ENCODE measurements at regions not wholly inside any gene's neighbourhood (a gene's known extent, or its start where the extent isn't known, plus 50 kb on each side); places are given as distances from the start of the nearest gene placed in this dataset.

DNA sequence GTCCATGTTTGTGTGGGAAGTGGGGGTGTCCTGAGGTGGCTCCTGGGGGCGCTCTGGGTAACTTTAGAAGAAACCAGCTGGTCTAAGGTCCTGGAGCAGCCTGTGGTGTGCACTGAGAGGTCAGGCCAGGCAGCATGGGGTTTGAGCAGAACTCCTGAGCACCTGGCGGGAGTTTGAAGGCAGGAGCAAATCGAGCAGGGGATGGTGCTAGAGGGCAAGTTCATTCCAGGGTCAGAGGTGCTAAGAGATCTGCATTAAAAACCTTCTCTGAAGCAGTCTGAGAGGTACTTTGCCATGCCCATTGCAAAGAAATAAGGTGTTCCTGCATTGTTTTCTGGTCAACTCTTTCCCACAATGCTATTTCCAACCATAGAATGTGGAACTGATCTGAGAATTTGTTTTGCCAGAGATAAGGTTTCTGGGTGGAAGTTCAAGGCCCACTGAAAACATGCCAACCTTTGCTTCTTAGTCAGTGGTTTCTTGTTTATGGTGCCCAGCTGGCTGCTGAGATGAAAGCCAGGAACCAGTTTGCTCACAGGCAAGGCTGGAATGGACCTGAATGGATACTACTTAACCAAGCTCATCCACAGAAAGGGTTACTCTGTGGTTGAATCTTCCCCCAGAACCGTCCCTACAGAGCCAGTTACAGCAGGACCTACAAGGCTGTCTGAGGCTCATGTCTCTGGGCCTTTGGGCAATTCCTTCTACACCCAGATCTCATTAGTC, 136.3 kb upstream of the TMEM72 start:
- H3K27me3 ChIP-seq (ENCODE audit: control insufficient read depth in 1 of 2, insufficient read depth in 2 of 2, low read length in 2 of 2): peaks cover 0 to 2% of the 10 kb centered on the region in 2 donors
- H3K9me3 ChIP-seq (ENCODE audit: control insufficient read depth in 2 of 2, low read length in 2 of 2): no peaks in the 10 kb centered on the region
- no peaks in the 10 kb centered on the region for H3K36me3 ChIP-seq (ENCODE audit: control insufficient read depth in 2 of 2, insufficient read depth in 2 of 2, low read length in 2 of 2)
- no peak overlapping the region for H3K4me3 ChIP-seq (ENCODE audit: low read length in 2 of 2)
- no peak overlapping the region for H3K27ac ChIP-seq (ENCODE audit: low read length)
- H3K9ac ChIP-seq (ENCODE audit: low read length in 2 of 2): no peak overlapping the region
- H3K4me1 ChIP-seq (ENCODE audit: control insufficient read depth, insufficient read depth, low read length): peaks cover 6% of the 10 kb centered on the region

GRCh38 chr10:44775402-44775741, 135.8 kb upstream of the TMEM72 start:
- peaks cover 4% of the 10 kb centered on the region for H3K4me1 ChIP-seq (ENCODE audit: control insufficient read depth, insufficient read depth, low read length)
- H3K27ac ChIP-seq (ENCODE audit: low read length): no peak overlapping the region
- no peak overlapping the region for H3K9ac ChIP-seq (ENCODE audit: low read length in 2 of 2)
- no peaks in the 10 kb centered on the region for H3K9me3 ChIP-seq (ENCODE audit: control insufficient read depth in 2 of 2, low read length in 2 of 2)
- no peaks in the 10 kb centered on the region for H3K36me3 ChIP-seq (ENCODE audit: control insufficient read depth in 2 of 2, insufficient read depth in 2 of 2, low read length in 2 of 2)
- peaks cover 0 to 2% of the 10 kb centered on the region in 2 donors for H3K27me3 ChIP-seq (ENCODE audit: control insufficient read depth in 1 of 2, insufficient read depth in 2 of 2, low read length in 2 of 2)
- H3K4me3 ChIP-seq (ENCODE audit: low read length in 2 of 2): no peak overlapping the region

DNA sequence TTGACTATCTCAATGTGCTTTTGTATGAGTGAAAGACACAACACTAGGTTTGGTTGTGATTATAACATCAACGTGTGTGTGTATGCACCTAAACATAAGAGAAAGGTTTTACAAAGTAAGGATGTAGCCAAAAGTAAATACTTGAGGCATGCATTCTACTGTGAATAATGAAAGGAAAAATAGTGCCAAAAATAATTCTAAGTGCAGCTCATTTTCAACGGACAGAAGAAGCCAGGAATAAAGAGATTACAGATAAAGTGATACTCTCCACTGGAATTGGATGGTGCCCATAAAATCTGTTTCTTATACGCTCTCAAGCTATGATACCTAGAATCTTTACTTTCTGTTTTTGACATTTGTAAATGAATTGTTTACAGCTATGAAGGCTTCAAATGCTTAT, 135.0 kb upstream of the TMEM72 start:
- Histone ChIP-seq H3K9ac (ENCODE audit: low read length in 2 of 2) (no peak overlapping the region), H3K9me3 (ENCODE audit: control insufficient read depth in 2 of 2, low read length in 2 of 2) (no peaks in the 10 kb centered on the region), H3K27me3 (ENCODE audit: control insufficient read depth in 1 of 2, insufficient read depth in 2 of 2, low read length in 2 of 2) (peaks cover 0 to 2% of the 10 kb centered on the region in 2 donors), H3K27ac (ENCODE audit: low read length) (no peak overlapping the region), H3K4me1 (ENCODE audit: control insufficient read depth, insufficient read depth, low read length) (peaks cover 4% of the 10 kb centered on the region), H3K4me3 (ENCODE audit: low read length in 2 of 2) (no peak overlapping the region), H3K36me3 (ENCODE audit: control insufficient read depth in 2 of 2, insufficient read depth in 2 of 2, low read length in 2 of 2) (no peaks in the 10 kb centered on the region)

GRCh38 chr10:44779511-44779910, 131.6 kb upstream of the TMEM72 start:
- no peak overlapping the region for H3K4me3 ChIP-seq (ENCODE audit: low read length in 2 of 2)
- no peak overlapping the region for H3K9ac ChIP-seq (ENCODE audit: low read length in 2 of 2)
- H3K27ac ChIP-seq (ENCODE audit: low read length): no peak overlapping the region
- peaks cover 4% of the 10 kb centered on the region for H3K4me1 ChIP-seq (ENCODE audit: control insufficient read depth, insufficient read depth, low read length)
- no peaks in the 10 kb centered on the region for H3K36me3 ChIP-seq (ENCODE audit: control insufficient read depth in 2 of 2, insufficient read depth in 2 of 2, low read length in 2 of 2)
- no peaks in the 10 kb centered on the region for H3K27me3 ChIP-seq (ENCODE audit: control insufficient read depth in 1 of 2, insufficient read depth in 2 of 2, low read length in 2 of 2)
- no peaks in the 10 kb centered on the region for H3K9me3 ChIP-seq (ENCODE audit: control insufficient read depth in 2 of 2, low read length in 2 of 2)

GRCh38 chr10:44780426-44780825, 130.7 kb upstream of the TMEM72 start:
- Histone ChIP-seq H3K4me1 (ENCODE audit: control insufficient read depth, insufficient read depth, low read length) (no peaks in the 10 kb centered on the region), H3K9ac (ENCODE audit: low read length in 2 of 2) (no peak overlapping the region), H3K4me3 (ENCODE audit: low read length in 2 of 2) (no peak overlapping the region), H3K9me3 (ENCODE audit: control insufficient read depth in 2 of 2, low read length in 2 of 2) (no peaks in the 10 kb centered on the region), H3K27ac (ENCODE audit: low read length) (no peak overlapping the region), H3K27me3 (ENCODE audit: control insufficient read depth in 1 of 2, insufficient read depth in 2 of 2, low read length in 2 of 2) (no peaks in the 10 kb centered on the region), H3K36me3 (ENCODE audit: control insufficient read depth in 2 of 2, insufficient read depth in 2 of 2, low read length in 2 of 2) (no peaks in the 10 kb centered on the region)

DNA sequence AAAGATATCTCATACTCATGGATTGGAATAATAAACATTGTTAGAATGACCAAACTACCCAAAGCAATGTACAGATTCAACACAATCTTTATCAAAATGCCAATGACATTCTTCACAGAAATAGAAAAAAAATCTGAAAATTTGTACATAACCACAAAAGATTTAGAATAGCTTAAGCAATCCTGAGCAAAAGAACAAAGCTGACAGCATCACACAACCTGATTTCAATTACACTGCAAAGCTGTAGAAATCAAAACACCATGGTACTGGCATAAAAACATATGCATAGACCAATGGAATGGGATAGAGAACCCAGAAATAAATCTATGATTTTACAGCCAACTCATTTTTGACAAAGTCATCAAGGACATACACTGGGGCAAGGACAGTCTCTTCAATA, 130.0 kb upstream of the TMEM72 start:
- Histone ChIP-seq H3K9ac (ENCODE audit: low read length in 2 of 2) (no peak overlapping the region), H3K27ac (ENCODE audit: low read length) (no peak overlapping the region), H3K36me3 (ENCODE audit: control insufficient read depth in 2 of 2, insufficient read depth in 2 of 2, low read length in 2 of 2) (no peaks in the 10 kb centered on the region), H3K4me1 (ENCODE audit: control insufficient read depth, insufficient read depth, low read length) (no peaks in the 10 kb centered on the region), H3K4me3 (ENCODE audit: low read length in 2 of 2) (no peak overlapping the region), H3K9me3 (ENCODE audit: control insufficient read depth in 2 of 2, low read length in 2 of 2) (no peaks in the 10 kb centered on the region), H3K27me3 (ENCODE audit: control insufficient read depth in 1 of 2, insufficient read depth in 2 of 2, low read length in 2 of 2) (no peaks in the 10 kb centered on the region)

- peaks cover 7% of the 10 kb centered on the region for H3K4me1 ChIP-seq (ENCODE audit: control insufficient read depth, insufficient read depth, low read length)
- H3K27me3 ChIP-seq (ENCODE audit: control insufficient read depth in 1 of 2, insufficient read depth in 2 of 2, low read length in 2 of 2): no peaks in the 10 kb centered on the region
- H3K27ac ChIP-seq (ENCODE audit: low read length): no peak overlapping the region
- no peak overlapping the region for H3K4me3 ChIP-seq (ENCODE audit: low read length in 2 of 2)
- H3K9me3 ChIP-seq (ENCODE audit: control insufficient read depth in 2 of 2, low read length in 2 of 2): no peaks in the 10 kb centered on the region
- H3K9ac ChIP-seq (ENCODE audit: low read length in 2 of 2): no peak overlapping the region
- no peaks in the 10 kb centered on the region for H3K36me3 ChIP-seq (ENCODE audit: control insufficient read depth in 2 of 2, insufficient read depth in 2 of 2, low read length in 2 of 2)
These were observed 124.8 kb upstream of the TMEM72 start for GRCh38 chr10:44786286-44786850.

- no peaks in the 10 kb centered on the region for H3K27me3 ChIP-seq (ENCODE audit: control insufficient read depth in 1 of 2, insufficient read depth in 2 of 2, low read length in 2 of 2)
- H3K4me3 ChIP-seq (ENCODE audit: low read length in 2 of 2): no peak overlapping the region
- H3K9ac ChIP-seq (ENCODE audit: low read length in 2 of 2): no peak overlapping the region
- no peaks in the 10 kb centered on the region for H3K9me3 ChIP-seq (ENCODE audit: control insufficient read depth in 2 of 2, low read length in 2 of 2)
- H3K4me1 ChIP-seq (ENCODE audit: control insufficient read depth, insufficient read depth, low read length): peaks cover 10% of the 10 kb centered on the region
- no peak overlapping the region for H3K27ac ChIP-seq (ENCODE audit: low read length)
- H3K36me3 ChIP-seq (ENCODE audit: control insufficient read depth in 2 of 2, insufficient read depth in 2 of 2, low read length in 2 of 2): no peaks in the 10 kb centered on the region
These were observed 123.6 kb upstream of the TMEM72 start for GRCh38 chr10:44787480-44788075.

DNA sequence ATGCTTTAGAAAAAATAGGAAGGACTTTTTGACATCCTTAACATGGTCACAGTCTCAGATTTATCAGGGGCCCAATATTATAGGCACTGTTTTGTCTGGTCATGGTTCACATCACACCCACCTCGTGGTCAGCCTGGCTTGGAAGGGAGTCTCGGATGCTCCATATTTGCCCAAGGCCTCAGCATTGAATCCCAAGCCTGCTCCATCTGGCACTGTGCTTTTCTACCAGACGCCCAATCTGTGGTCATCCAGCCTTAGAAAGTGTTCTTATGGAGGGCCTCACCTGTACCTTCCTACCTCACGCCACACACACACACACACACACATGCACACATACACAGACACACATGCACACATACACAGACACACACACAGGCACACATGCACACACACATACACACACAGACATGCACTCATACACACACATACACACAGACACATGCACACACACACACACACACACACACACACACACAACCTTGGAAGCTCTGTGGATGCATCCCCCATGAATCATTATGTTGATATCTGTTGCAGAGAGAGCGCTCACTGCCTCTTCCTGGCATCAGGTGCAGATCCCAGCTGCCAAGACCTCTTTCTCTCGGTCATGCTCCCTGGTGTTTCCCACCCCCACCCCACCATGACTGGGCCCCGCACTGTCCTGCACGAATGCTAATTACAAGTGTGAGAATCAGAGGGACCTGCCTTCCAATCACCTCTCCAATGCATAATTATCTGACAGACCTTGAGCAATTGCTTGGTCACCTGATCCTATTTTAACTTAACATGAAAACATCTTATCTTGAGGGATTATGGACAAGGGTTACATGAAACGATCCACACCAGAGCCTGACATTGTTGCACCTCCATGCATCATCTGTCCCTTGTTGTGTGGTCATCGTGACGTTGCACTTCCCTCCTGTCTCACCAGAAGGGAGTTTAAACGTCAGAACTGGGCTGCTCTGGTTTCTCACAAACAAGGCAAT, 122.7 kb upstream of the TMEM72 start:
- H3K27me3 ChIP-seq (ENCODE audit: control insufficient read depth in 1 of 2, insufficient read depth in 2 of 2, low read length in 2 of 2): no peaks in the 10 kb centered on the region
- no peaks in the 10 kb centered on the region for H3K36me3 ChIP-seq (ENCODE audit: control insufficient read depth in 2 of 2, insufficient read depth in 2 of 2, low read length in 2 of 2)
- no peak overlapping the region for H3K27ac ChIP-seq (ENCODE audit: low read length)
- no peak overlapping the region for H3K4me3 ChIP-seq (ENCODE audit: low read length in 2 of 2)
- H3K4me1 ChIP-seq (ENCODE audit: control insufficient read depth, insufficient read depth, low read length): peaks cover 12% of the 10 kb centered on the region
- H3K9me3 ChIP-seq (ENCODE audit: control insufficient read depth in 2 of 2, low read length in 2 of 2): no peaks in the 10 kb centered on the region
- H3K9ac ChIP-seq (ENCODE audit: low read length in 2 of 2): no peak overlapping the region

DNA sequence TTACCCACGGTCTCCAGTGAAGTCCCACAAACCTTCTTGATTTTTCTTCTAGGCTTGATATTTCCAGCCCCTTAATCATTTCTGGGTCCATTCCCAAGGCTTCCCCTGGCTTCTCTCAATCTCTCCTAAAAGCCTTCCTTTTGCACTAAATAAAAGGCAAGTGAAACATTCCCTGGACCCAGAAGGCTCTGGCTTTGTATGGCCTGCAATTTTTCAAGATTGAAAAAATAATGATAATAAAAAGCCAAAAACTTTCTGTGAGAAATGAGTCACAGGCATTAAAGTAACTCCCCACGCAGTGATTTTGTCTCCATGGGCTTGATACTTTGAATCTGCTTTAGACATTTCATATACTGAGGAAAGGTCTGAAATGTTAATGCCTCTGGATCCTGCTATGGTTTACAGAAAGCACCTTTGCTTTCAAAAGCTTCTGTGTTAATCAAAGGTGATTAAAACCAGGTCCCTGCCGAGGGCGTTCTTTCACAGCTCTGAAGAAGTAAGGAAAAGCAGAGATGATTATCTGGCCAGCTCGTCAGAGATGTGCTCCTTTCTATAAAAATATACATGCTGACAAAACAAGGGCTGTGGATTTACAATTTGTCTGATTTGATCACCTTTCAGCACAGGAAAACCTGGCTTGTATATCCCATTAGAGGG, 118.9 kb upstream of the TMEM72 start:
- peaks cover 11% of the 10 kb centered on the region for H3K4me1 ChIP-seq (ENCODE audit: control insufficient read depth, insufficient read depth, low read length)
- H3K4me3 ChIP-seq (ENCODE audit: low read length in 2 of 2): no peak overlapping the region
- H3K27ac ChIP-seq (ENCODE audit: low read length): no peak overlapping the region

More for the DNA sequence above, 118.9 kb upstream of the TMEM72 start:
- Histone ChIP-seq H3K36me3 (ENCODE audit: control insufficient read depth in 2 of 2, insufficient read depth in 2 of 2, low read length in 2 of 2) (no peaks in the 10 kb centered on the region), H3K27me3 (ENCODE audit: control insufficient read depth in 1 of 2, insufficient read depth in 2 of 2, low read length in 2 of 2) (no peaks in the 10 kb centered on the region), H3K9ac (ENCODE audit: low read length in 2 of 2) (no peak overlapping the region), H3K9me3 (ENCODE audit: control insufficient read depth in 2 of 2, low read length in 2 of 2) (no peaks in the 10 kb centered on the region)
